ENCODE measurements at regions not wholly inside any gene's neighbourhood (a gene's known extent, or its start where the extent isn't known, plus 50 kb on each side); places are given as distances from the start of the nearest gene placed in this dataset.

GRCh38 chrX:45267007-45267406 is 66.3 kb upstream of the DIPK2B start:
- Mint-ChIP-seq H3K27ac (no peak overlapping the region), H3K4me1 (ENCODE audit: low read depth) (no peaks in the 10 kb centered on the region), H3K27me3 (peaks cover 5% of the 10 kb centered on the region), H3K4me3 (no peak overlapping the region), H3K36me3 (ENCODE audit: low read depth) (no peaks in the 10 kb centered on the region), H3K9me3 (no peaks in the 10 kb centered on the region)
- CTCF ChIA-PET = no interaction called here
- no peak for TF ChIP-seq CTCF (IDR thresholded peaks at IDR 0.05)
- DNase-seq = no peak
- intact Hi-C loops (cut with micrococcal nuclease) = no loop called here
- POLR2A ChIA-PET = no interaction called here
- no peak for ATAC-seq

- POLR2A ChIA-PET = no interaction called here
- no peak overlapping the region for H3K27ac Mint-ChIP-seq
Observed at GRCh38 chrX:45266456-45266855, 65.8 kb upstream of the DIPK2B start.

GRCh38 chrX:45264865-45265264 is 64.2 kb upstream of the DIPK2B start:
- no peak for ATAC-seq
- intact Hi-C loops (cut with micrococcal nuclease) = no loop called here

More at GRCh38 chrX:45266456-45266855, 65.8 kb upstream of the DIPK2B start:
- Mint-ChIP-seq H3K9me3 (no peaks in the 10 kb centered on the region), H3K4me3 (no peak overlapping the region), H3K27me3 (peaks cover 5% of the 10 kb centered on the region), H3K4me1 (ENCODE audit: low read depth) (no peaks in the 10 kb centered on the region), H3K36me3 (ENCODE audit: low read depth) (no peaks in the 10 kb centered on the region)
- TF ChIP-seq CTCF (IDR thresholded peaks at IDR 0.05) = no peak
- no peak for ATAC-seq
- CTCF ChIA-PET = no interaction called here
- DNase-seq = no peak
- intact Hi-C loops (cut with micrococcal nuclease) = no loop called here

GRCh38 chrX:45261471-45261870 is 60.8 kb upstream of the DIPK2B start:
- ATAC-seq = no peak
- ChIA-PET POLR2A (no interaction called here), CTCF (no interaction called here)
- intact Hi-C loops (cut with micrococcal nuclease) = no loop called here
- no peaks in the 10 kb centered on the region for H3K36me3 Mint-ChIP-seq (ENCODE audit: low read depth)
- TF ChIP-seq CTCF (IDR thresholded peaks at IDR 0.05) = no peak
- no peaks in the 10 kb centered on the region for H3K4me1 Mint-ChIP-seq (ENCODE audit: low read depth)
- no peak for DNase-seq
- H3K27me3 Mint-ChIP-seq = no peaks in the 10 kb centered on the region
- no peak overlapping the region for H3K4me3 Mint-ChIP-seq
- H3K27ac Mint-ChIP-seq = no peak overlapping the region
- no peaks in the 10 kb centered on the region for H3K9me3 Mint-ChIP-seq

More at GRCh38 chrX:45264865-45265264, 64.2 kb upstream of the DIPK2B start:
- no peak overlapping the region for H3K4me3 Mint-ChIP-seq
- H3K27me3 Mint-ChIP-seq = peaks cover 5% of the 10 kb centered on the region
- no peak for DNase-seq
- H3K36me3 Mint-ChIP-seq (ENCODE audit: low read depth) = no peaks in the 10 kb centered on the region
- no peaks in the 10 kb centered on the region for H3K4me1 Mint-ChIP-seq (ENCODE audit: low read depth)
- no peaks in the 10 kb centered on the region for H3K9me3 Mint-ChIP-seq
- ChIA-PET CTCF (no interaction called here), POLR2A (interaction anchor here (0.6 kb wide), 1 partner anchor 363 kb away, joined by 3 read pairs; no protein-coding TSS in a partner anchor)
- no peak overlapping the region for H3K27ac Mint-ChIP-seq
- no peak for TF ChIP-seq CTCF (IDR thresholded peaks at IDR 0.05)

GRCh38 chrX:45261005-45261404 is 60.3 kb upstream of the DIPK2B start:
- POLR2A ChIA-PET = no interaction called here
- intact Hi-C loops (cut with micrococcal nuclease) = no loop called here

More at GRCh38 chrX:45261005-45261404, 60.3 kb upstream of the DIPK2B start:
- no peak for TF ChIP-seq CTCF (IDR thresholded peaks at IDR 0.05)
- no peak for DNase-seq
- CTCF ChIA-PET = no interaction called here
- H3K9me3 Mint-ChIP-seq = no peaks in the 10 kb centered on the region
- H3K4me3 Mint-ChIP-seq = no peak overlapping the region
- no peaks in the 10 kb centered on the region for H3K27me3 Mint-ChIP-seq
- H3K36me3 Mint-ChIP-seq (ENCODE audit: low read depth) = no peaks in the 10 kb centered on the region
- H3K4me1 Mint-ChIP-seq (ENCODE audit: low read depth) = no peaks in the 10 kb centered on the region
- ATAC-seq = no peak
- no peak overlapping the region for H3K27ac Mint-ChIP-seq
